ENCODE measurements at regions not wholly inside any gene's neighbourhood (a gene's known extent, or its start where the extent isn't known, plus 50 kb on each side); places are given as distances from the start of the nearest gene placed in this dataset.

GRCh38 chr2:136205615-136206014 lies 87.7 kb upstream of the CXCR4 start:
- no peak overlapping the region for H3K4me3 Mint-ChIP-seq
- H3K27me3 Mint-ChIP-seq: peaks cover 22% of the 10 kb centered on the region
- peaks cover 5% of the 10 kb centered on the region for H3K4me1 Mint-ChIP-seq (ENCODE audit: unreplicated experiment)
- peaks cover 15% of the 10 kb centered on the region for H3K9me3 Mint-ChIP-seq
- H3K36me3 Mint-ChIP-seq: no peaks in the 10 kb centered on the region
- DNase-seq (ENCODE audit: extremely low spot score, unreplicated experiment): no peak
- no peak overlapping the region for H3K27ac Mint-ChIP-seq
- no peak for TF ChIP-seq CTCF (conservative IDR thresholded peaks at IDR 0.05)

- Mint-ChIP-seq H3K4me3 (no peak overlapping the region), H3K4me1 (ENCODE audit: unreplicated experiment) (peaks cover 5% of the 10 kb centered on the region), H3K27me3 (peaks cover 17% of the 10 kb centered on the region), H3K27ac (no peak overlapping the region), H3K36me3 (no peaks in the 10 kb centered on the region), H3K9me3 (peaks cover 10% of the 10 kb centered on the region)
- no peak for TF ChIP-seq CTCF (conservative IDR thresholded peaks at IDR 0.05)
- no peak for DNase-seq (ENCODE audit: extremely low spot score, unreplicated experiment)
Observed at GRCh38 chr2:136204971-136205370, 87.0 kb upstream of the CXCR4 start.

- DNase-seq (ENCODE audit: extremely low spot score, unreplicated experiment): no peak
- Mint-ChIP-seq H3K36me3 (no peaks in the 10 kb centered on the region), H3K4me1 (ENCODE audit: unreplicated experiment) (no peaks in the 10 kb centered on the region), H3K27me3 (no peaks in the 10 kb centered on the region), H3K4me3 (no peak overlapping the region), H3K9me3 (no peaks in the 10 kb centered on the region), H3K27ac (no peak overlapping the region)
- TF ChIP-seq CTCF (conservative IDR thresholded peaks at IDR 0.05): no peak
Observed at GRCh38 chr2:136195226-136195625, 77.3 kb upstream of the CXCR4 start.

- no peak for DNase-seq (ENCODE audit: extremely low spot score, unreplicated experiment)
- H3K4me1 Mint-ChIP-seq (ENCODE audit: unreplicated experiment): peaks cover 6% of the 10 kb centered on the region
- H3K4me3 Mint-ChIP-seq: no peak overlapping the region
- H3K27ac Mint-ChIP-seq: no peak overlapping the region
- no peaks in the 10 kb centered on the region for H3K27me3 Mint-ChIP-seq
- no peaks in the 10 kb centered on the region for H3K36me3 Mint-ChIP-seq
- TF ChIP-seq CTCF (conservative IDR thresholded peaks at IDR 0.05): no peak
- no peaks in the 10 kb centered on the region for H3K9me3 Mint-ChIP-seq
Observed at GRCh38 chr2:136191041-136191440, 73.1 kb upstream of the CXCR4 start.

GRCh38 chr2:136189221-136189782 lies 71.4 kb upstream of the CXCR4 start:
- peaks cover 9% of the 10 kb centered on the region for H3K4me1 Mint-ChIP-seq (ENCODE audit: unreplicated experiment)
- H3K27me3 Mint-ChIP-seq: no peaks in the 10 kb centered on the region
- no peak overlapping the region for H3K27ac Mint-ChIP-seq
- DNase-seq (ENCODE audit: extremely low spot score, unreplicated experiment): no peak
- TF ChIP-seq CTCF (conservative IDR thresholded peaks at IDR 0.05): no peak
- H3K9me3 Mint-ChIP-seq: no peaks in the 10 kb centered on the region
- H3K4me3 Mint-ChIP-seq: no peak overlapping the region
- H3K36me3 Mint-ChIP-seq: no peaks in the 10 kb centered on the region

GRCh38 chr2:136188086-136188485 lies 70.1 kb upstream of the CXCR4 start:
- Mint-ChIP-seq H3K9me3 (no peaks in the 10 kb centered on the region), H3K4me1 (ENCODE audit: unreplicated experiment) (peaks cover 9% of the 10 kb centered on the region)
- TF ChIP-seq CTCF (conservative IDR thresholded peaks at IDR 0.05): no peak

More at GRCh38 chr2:136188086-136188485, 70.1 kb upstream of the CXCR4 start:
- H3K4me3 Mint-ChIP-seq: no peak overlapping the region
- no peaks in the 10 kb centered on the region for H3K36me3 Mint-ChIP-seq
- no peak overlapping the region for H3K27ac Mint-ChIP-seq
- peaks cover 3% of the 10 kb centered on the region for H3K27me3 Mint-ChIP-seq
- DNase-seq (ENCODE audit: extremely low spot score, unreplicated experiment): no peak

Measured in type B pancreatic cell (in vitro differentiated cells).